Upper lobe of left lung (tissue), 4 donors: ENCODE measurements at regions not wholly inside any gene's neighbourhood (a gene's known extent, or its start where the extent isn't known, plus 50 kb on each side); places are given as distances from the start of the nearest gene placed in this dataset.

Source experiments
- CTCF ChIP-seq, 6 experiments: fragments of 450-650 bp in 4 of 6; fragments of 200-600 bp in 2 of 6; sonication (generic) in 2 of 6; IDR thresholded peaks; one replicate each; pipeline ENCODE4 v1.5.1; 2016 to 2019; ENCODE audit warnings: antibody characterized with exemption in 6 of 6
- POLR2A ChIP-seq, 4 donors: fragments of 450-650 bp; IDR thresholded peaks; one replicate each; pipeline ENCODE4 v1.5.1; 2016 to 2017; ENCODE audit warnings: antibody characterized with exemption in 4 of 4, mild to moderate bottlenecking in 2 of 4
- POLR2AphosphoS5 ChIP-seq, 2 donors: sonication (generic); formaldehyde crosslinking; IDR thresholded peaks; one replicate each; pipeline ENCODE4 v1.5.1; 2017; ENCODE audit warnings: antibody characterized with exemption in 2 of 2

DNA sequence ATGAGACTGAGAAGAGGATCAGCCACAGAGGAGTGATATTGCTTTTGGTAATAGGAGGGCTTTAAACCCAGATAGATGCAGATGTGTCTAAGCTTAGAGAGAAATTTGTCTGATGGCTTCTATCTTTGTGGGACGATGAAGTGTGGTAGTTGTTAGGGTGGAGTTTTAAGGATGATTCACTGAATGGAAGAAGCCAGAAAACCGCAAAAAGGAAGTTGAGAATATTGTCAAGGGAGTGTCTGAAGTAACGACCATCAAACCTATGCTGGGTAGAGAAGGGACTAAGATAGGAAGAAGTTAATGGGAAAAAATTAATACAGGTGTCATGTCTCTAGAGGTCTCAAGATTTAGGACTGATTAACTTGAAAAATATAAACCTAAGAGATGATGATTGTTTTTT lies 195.6 kb upstream of the MC4R start:
- TF ChIP-seq CTCF (IDR thresholded peaks at IDR 0.05): no peak
- no peak for TF ChIP-seq POLR2A (IDR thresholded peaks at IDR 0.05)
- no peak for TF ChIP-seq POLR2AphosphoS5 (IDR thresholded peaks at IDR 0.05)
